NT2/D1 (cell line): ENCODE measurements at regions not wholly inside any gene's neighbourhood (a gene's known extent, or its start where the extent isn't known, plus 50 kb on each side); places are given as distances from the start of the nearest gene placed in this dataset.

Source experiments
- YY1 ChIP-seq: IDR thresholded peaks from 2 replicates; pipeline ENCODE4 v1.6.1; 2011; ENCODE audit not compliant: insufficient read length, insufficient read depth
- ZNF274 ChIP-seq: IDR thresholded peaks from 2 replicates; pipeline ENCODE4 v1.6.1; 2011; ENCODE audit warnings: mild to moderate bottlenecking, low read depth, low read length

DNA sequence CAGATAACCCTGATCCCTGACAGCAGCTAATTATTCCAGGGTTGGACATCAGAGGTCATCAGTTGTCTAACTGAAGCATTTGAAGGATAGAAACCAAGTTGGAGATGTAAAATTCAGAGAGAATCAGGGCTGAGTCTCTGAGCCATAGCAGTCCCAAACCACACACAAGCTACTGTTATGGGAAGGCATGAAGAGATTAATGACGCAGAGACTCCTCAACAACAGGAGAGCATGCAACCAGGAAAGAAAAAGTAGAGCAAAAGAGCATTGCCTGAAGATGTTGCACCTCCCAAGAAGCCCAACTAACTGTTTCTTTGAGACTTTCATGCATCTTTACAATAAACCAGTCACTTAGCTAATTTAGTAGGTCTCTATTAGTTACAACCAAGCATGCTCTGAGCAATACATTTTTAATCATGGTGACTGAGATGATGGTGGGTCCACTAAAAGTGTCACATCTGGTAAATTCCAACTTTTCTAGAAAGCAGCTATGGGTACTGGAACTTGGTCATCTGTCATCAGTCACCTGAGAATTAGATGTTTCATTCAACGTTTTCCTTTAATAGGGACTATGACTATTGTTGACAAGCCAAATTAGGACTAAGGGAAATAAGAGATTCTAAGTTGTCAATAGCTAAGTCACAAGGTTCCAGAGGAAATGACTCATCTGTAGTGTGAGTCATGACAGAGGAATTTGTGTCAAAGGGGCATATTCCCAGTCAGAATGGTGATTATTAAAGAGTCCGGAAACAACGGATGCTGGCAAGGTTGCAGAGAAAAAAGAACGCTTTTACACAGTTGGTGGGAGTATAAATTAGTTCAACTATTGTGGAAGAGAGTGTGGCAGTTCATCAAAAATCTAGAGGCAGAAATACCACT is 239.8 kb downstream of the CHD9NB start:
- no peak for TF ChIP-seq ZNF274
- no peak for TF ChIP-seq YY1
